ENCODE measurements at regions not wholly inside any gene's neighbourhood (a gene's known extent, or its start where the extent isn't known, plus 50 kb on each side); places are given as distances from the start of the nearest gene placed in this dataset.

GRCh38 chr11:115051938-115052590 lies 373.7 kb downstream of the NXPE2 start:
- H3K4me3 ChIP-seq (ENCODE audit: low read length): no peak overlapping the region
- DNase-seq (ENCODE audit: low read depth): no peak
- no peak for TF ChIP-seq CTCF (IDR thresholded peaks at IDR 0.05; ENCODE audit: insufficient read depth, low read depth, low read length, missing control alignments)

DNA sequence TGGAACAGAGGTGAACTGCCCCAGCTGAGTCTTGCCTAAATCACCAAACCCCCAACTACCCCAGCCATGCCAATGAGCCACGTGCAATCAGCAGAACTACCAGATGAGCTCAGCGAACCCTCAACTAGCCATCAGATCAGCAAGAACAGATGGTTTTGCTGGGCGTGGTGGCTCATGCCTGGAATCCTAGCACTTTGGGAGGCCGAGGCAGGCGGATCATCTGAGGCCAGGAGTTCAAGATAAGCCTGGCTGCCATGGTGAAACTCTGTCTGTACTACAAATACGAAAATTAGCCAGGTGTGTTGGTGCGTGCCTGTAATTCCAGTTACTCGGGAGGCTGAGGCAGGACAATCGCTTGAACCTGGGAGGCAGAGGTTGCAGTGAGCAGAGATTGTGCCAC lies 374.3 kb downstream of the NXPE2 start:
- no peak for TF ChIP-seq CTCF (IDR thresholded peaks at IDR 0.05; ENCODE audit: insufficient read depth, low read depth, low read length, missing control alignments)
- DNase-seq (ENCODE audit: low read depth): no peak
- H3K4me3 ChIP-seq (ENCODE audit: low read length): no peak overlapping the region

DNA sequence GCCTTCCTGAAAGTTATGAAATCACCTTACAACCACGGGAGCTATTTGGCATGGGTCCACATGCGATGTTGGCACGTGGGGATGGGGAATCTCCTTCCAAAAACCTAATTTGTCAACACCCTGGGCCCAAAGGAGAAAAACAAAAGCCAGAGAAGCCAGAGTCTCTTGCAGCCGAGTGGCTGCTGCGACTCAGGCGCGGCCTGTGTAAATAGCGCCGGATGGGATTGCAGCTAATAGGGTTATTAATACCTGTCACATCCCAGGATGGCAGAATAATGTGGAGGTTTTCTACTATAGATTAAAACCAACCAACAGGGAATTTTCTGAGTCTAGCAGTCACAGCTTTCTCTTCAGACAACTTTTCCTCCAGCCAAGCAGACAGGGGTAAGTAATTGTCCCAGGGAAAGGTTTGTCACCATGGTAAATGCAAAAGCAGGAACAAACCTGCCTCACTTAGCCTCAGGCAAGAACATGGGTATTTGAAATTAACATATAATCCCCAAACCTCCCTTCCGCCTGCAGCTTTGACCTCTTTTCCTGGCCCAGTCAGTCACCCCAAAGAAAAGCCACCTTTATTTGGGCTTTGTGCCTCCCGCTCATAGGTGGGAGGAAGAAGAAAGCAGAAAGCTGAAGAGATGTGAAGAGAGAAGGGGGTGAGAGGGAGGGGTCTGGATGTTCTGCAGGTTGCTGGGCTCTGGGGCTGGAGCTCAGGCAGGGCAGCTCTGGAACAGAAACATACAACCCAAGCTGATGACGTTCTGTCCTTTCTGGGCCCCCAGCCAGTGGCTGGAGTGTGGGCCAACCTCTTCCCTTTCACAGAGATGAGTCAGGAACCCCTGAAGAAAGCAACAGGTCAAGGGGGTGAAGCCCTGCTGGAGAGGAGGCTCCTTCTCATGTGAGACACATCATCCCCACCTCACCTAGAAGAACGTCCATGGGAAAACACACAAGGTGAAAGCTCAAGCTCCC lies 376.5 kb downstream of the NXPE2 start:
- no peak for TF ChIP-seq CTCF (IDR thresholded peaks at IDR 0.05; ENCODE audit: insufficient read depth, low read depth, low read length, missing control alignments)
- DNase-seq (ENCODE audit: low read depth): no peak

DNA sequence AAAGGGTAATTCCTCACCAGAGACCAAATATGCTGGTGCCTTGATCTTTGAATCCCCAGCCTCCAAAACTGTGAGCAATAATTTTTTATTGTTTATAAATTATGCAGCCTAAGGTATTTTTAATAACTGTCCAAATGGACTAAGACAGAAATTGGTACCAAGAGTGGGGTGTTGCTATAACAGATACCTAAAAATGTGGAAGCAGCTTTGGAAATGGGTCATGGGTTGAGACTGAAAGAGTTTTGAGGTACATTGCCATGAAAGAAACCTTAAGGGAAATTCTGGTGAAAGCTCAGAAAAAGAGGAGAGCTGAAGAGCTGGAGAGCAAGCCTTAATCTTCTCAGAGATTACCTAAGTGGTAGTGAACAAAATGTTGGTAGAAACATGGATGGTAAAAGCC lies 378.2 kb downstream of the NXPE2 start:
- DNase-seq (ENCODE audit: low read depth): no peak
- no peak overlapping the region for H3K4me3 ChIP-seq (ENCODE audit: low read length)
- TF ChIP-seq CTCF (IDR thresholded peaks at IDR 0.05; ENCODE audit: insufficient read depth, low read depth, low read length, missing control alignments): no peak

More for the DNA sequence above, 376.5 kb downstream of the NXPE2 start:
- no peak overlapping the region for H3K4me3 ChIP-seq (ENCODE audit: low read length)

DNA sequence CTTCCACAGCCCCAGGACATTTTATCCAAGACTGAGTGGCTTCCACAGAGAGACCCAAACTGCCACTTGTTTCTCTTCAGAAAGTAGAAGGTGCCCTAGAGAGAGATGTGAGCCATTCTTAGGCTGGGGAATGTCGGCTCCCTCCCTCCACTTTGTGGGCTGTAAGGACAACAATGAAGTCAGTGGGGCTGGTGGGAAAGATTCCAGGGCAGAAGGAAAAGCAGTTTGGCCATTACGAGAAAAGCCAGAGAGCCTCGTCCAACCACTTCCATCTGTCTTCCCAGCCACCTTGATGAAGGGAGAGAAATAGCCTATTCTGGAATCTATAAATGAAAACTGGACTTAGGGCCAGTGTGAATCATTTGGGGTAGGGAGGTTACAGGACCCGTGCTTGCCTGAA lies 382.5 kb downstream of the NXPE2 start:
- no peak for DNase-seq (ENCODE audit: low read depth)
- no peak overlapping the region for H3K4me3 ChIP-seq (ENCODE audit: low read length)
- no peak for TF ChIP-seq CTCF (IDR thresholded peaks at IDR 0.05; ENCODE audit: insufficient read depth, low read depth, low read length, missing control alignments)

GRCh38 chr11:115065314-115065713 lies 387.0 kb downstream of the NXPE2 start:
- no peak for DNase-seq (ENCODE audit: low read depth)
- H3K4me3 ChIP-seq (ENCODE audit: low read length): no peak overlapping the region
- TF ChIP-seq CTCF (IDR thresholded peaks at IDR 0.05; ENCODE audit: insufficient read depth, low read depth, low read length, missing control alignments): no peak

Data from epithelial cell of esophagus (primary cell).